Mucosa of gallbladder (tissue), 1 donor: ENCODE measurements at regions not wholly inside any gene's neighbourhood (a gene's known extent, or its start where the extent isn't known, plus 50 kb on each side); places are given as distances from the start of the nearest gene placed in this dataset.
A peak's percentile ranks its signal among the peaks of the same experiment; 100 is the strongest.

Source experiments
- DNase-seq: peaks from one replicate; pipeline ENCODE4 v3.0.0-alpha.2; 2020; ENCODE audit warnings: low spot score
- donor health status: DM: no; HTN: no; CAD: no.

DNA sequence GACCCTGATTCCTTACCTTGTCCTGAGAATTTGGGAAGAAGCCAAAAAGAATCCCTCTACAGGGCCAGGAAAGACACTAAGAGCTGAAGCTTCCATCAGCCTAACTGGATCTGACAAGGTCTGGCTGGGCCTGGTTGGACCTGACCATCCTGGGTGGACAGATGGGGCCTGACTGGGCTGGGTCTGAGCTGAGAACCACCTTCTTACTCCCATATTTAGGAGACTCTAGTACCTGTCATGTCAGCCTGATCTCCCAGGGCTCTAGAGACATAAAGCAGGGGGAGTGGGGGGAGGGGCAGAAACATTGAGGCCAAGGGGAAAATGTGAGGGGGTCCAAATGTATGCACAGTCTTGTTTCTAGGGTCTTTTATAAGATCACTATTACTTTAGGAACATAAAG lies 129.9 kb downstream of the BUD13 start:
- DNase-seq, result no peak

DNA sequence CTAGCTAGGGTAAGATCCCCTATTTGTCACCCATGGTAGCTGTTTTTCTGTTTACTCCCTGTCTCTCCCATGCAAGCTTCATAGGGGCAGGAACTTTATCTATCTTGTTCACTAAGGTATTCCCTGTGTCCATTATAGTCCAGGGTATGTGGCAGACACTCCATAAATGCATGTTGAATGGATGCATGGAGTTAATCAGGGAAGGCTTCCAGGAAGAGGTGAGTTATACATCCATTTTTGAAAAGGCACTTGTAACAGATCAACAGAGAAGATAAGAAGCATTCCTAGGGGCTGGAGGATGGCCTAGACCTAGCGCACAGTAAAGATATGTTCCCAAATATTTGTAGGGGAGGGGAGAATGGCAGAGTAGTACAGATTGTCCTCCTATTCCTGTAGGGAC lies 130.3 kb downstream of the BUD13 start:
- DNase-seq, result no peak

DNA sequence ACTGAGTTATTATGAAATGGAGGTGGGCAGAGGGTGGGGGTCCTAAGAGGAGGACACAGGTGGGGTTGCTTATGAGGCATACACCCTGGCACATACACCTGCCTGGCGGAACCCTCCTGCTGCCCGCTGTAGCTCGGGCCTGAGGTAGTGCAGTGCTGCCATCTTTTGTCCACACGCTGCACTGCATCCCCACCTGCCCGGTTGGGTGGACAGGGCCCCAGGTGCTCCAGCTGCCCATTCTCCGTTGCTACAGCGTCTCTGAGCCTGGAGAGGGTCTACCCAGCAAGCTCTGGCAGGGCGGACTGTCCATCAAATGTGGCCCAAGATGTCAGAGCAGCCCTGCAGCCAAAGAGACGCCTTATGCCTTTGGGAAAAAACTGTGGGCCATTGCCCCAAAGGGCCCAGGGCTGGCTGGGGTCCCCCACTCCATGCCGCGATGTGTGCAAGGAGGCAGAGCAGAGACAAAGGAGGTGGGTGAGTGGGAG lies 131.2 kb downstream of the BUD13 start:
- peak; percentile 43 for DNase-seq

DNA sequence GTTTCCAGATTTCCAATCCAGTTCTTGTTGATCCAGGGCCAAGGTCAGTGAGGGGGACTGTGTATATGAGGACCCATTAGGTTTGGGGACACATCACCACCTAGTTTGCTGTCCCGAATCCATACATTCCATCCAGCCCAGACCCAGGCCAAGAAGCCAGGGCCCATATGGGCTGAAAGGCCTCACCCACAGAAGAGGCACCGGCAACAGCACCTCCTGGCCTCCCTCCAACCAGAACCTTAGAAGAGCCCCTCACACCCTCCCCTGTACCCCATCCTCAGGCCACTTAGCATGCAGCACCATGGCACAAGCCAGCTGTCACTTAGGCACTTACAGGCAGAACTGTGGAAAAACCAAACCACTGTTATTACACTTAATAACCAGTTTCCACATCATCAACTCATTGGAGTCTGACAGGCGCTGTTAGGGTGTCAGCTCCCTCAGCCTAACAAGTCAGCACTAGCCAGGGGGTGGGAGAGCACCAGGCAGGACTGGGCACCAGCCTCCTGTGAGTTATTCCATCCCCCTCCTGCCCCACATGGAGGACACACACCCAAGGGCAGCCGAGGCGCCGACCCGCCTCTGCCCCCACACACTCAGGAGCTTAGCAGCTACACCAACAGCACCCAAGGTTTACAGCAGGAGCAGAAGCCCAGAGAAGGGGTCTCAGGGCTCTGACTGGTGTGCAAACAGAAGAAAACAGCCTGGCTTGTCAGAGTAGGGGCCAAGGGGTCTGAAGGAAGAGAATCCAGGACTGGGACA lies 132.0 kb downstream of the BUD13 start:
- DNase-seq, result no peak

DNA sequence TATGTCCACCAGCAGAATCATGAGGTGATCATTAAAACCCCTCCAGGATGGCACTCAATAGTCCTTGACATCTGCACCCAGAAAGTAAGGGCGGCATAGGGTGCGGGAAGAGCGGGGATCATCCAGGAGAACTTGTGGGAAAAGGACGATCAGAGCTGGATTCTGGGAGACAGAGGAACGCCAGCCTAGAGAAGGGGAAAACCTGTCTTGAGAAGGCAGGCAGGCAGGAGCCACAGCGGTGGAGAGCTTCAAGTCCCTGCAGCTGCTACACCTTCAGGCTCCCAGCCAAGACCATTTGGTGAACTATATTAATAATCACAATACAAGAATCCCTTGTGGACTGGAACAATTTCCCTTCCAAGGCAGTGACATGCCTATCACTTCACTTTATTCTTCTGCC lies 134.3 kb downstream of the BUD13 start:
- no peak for DNase-seq

DNA sequence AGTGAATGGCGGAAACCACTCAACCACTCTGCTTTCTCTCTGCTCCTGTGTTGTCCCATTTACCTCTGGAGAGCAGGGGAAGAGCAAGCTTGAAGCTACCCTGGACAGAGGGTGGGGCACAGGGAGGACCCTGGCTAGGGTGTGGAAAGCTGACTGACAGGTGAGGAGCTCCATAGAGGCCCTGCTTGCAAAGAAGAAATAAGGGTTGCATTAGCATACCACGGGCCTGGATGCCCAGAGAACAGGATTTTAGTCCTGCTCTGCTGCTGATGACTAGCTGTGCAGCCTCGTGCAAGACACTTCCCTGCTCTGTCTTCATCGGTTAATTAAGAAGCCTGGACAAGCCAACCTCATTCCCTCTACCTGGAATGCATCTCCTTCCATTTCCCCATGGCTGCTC lies 135.0 kb downstream of the BUD13 start:
- DNase-seq, result no peak

DNA sequence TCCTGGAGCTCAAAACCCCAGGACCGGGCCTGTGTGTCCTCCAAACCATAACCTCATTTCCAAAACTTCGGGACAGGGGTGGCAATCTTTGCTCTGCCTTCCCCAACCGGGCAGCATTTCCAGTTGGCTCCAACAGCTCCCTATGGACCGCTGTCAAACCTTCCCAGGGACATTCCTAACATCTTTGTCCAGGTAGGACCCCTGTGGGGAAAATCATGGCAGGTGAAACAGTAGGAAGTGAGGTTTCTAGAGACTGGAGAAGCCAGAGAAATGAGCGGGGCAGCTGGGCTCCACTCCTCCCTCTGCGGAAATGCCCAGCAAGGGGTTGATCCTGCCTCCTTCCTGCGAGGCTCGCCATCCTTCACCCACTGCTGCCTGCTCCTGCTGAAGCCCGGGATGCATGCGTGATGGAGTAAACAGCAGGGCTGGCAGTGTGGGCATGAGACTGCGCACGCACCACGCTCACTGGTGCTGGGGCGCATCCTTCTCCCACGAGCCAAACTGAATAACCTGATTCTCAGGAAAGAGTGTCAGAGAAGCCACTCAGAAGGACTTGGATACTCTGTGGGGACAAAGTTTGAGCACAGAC lies 136.4 kb downstream of the BUD13 start:
- DNase-seq, result no peak

DNA sequence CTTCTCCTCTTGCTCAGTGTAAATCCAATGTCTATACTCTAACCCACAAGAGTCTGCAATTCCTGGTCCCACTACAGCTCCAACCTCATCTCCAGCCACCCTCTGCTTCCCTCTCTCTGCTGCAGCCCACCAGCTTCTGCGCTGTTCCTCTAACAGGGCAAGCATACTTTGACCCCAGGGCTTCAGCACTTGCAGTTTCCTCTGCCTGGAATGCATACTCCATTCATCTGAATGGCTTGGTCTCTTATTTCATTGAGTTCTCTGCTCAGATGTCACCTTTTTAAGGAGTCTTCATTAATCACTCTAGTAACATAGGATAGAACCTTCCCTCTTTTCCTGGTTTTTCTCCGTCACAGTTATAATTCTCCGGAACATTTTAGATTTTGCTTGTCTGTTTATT lies 141.6 kb downstream of the BUD13 start:
- DNase-seq, result no peak

DNA sequence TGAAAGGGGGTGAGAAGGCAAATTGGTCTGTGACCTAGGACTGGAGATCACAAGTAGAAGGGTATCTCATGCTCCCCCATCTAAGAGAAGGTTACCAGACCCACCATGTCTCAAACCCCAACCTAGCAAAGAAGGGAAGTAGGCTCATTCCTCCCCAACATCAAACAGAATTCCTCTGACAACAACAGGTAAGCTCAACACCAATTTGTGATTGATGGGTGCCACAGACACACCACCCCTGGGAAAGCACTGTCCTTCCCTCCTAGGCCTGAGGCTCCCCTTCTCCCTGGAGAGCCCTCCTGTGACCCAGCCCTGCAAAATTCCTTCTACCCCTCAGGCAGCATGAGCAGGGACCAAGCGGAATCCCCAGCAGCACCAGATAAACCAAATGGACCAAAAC lies 154.3 kb downstream of the BUD13 start:
- no peak for DNase-seq

DNA sequence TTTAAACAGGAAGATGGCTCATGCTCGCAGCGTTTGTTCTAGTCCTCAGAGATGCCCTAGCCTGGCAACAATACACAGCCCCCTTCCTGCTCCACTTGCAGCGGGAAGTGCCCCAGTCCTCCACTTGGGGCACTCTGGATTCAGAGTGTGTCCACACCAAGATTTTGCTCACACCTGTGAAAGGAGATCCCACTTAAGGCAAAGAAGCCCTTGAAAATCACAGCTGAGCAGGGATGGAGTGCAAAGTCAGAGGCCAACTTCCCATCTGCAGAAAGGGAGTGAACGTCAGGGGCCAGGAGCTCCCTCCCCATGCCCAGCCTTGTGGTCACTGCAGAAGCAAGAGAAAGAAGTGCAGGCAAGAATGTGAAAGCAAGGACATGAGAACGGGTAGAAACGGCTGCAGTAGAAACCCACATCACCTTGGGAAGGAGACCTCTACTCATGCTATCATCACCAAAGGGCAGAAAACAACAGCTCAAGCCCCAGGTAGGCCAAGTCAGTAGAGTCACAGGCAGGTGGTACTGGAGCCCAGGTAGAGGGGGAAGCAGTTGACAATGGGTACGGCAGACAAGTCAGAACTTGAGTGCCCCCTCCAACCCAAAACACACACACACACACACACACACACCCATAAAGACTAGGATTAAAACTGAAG lies 157.4 kb downstream of the BUD13 start:
- no peak for DNase-seq

DNA sequence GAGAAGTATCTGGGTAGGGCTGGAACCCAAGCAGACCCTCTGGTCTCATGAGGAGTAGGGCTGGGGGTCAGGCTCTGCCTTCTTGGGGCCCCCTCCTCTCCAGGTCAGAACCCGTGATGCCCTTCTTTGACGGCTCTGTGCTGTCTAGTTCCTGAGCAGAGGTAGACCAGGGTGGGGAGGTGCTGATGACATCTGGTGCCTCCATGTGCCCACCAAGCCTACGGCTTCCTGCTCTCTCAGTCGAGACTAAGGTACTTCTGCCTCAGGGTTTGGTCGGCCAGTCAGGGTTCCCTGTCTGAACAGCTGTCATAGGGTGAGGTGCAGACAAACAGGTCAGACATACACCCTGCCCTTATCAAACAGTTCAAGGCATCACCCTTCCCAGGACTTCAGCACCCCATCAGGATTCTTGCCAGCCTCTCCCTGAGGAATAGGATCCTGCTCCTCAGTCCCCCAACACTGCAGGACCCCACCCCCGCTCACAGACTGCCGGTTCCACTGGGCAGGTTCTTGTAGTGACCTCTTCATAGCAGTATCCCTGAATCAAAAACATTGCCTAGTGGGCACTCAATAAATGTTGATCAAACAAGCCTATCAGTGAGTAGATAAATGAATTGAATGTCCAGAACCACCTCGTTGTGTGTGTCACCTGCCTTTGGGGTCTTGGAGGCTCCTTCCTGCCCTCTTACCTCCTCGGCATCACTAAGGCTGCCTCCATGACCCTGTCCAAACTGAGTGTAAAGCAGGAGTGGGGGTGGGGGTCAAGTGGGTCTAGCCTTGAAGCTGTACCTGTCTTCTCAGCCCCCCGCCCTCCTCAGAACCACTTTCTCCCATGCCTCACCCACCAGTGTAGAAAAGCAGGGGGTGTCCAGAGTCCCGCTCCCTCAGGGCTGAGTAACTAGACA lies 158.2 kb downstream of the BUD13 start:
- DNase-seq, result no peak

DNA sequence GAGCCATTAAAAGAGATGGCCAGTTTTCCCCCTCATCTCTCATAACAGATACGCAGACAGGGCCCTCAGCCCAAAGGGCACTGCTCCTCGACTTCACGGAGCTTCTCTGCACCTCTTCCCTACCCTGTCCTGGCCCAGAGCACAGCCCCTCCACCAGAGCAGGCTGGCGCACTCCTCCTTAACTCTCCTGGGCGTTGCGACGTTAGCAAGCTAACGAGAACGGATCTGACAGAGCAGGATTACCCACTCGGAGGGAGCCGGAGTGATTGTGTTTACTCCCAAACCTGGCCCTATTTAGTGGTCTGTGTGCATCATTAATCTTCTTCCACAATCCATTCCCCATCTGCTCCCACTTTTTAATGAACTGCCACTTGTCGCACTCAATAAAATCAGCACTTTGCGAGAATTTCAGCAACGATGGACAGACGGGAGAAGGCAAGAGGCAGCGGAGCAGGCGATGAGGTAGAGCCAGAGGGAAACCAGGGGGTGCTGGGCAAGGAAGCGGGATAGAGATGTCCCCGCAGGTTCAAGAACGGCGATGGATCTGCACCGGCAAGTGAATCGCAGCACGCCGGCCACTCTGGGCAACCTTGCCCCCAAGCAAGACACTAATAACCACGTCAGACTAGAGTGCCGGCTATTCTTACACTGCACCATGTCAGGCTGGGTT lies 159.4 kb downstream of the BUD13 start:
- DNase-seq, result no peak

DNA sequence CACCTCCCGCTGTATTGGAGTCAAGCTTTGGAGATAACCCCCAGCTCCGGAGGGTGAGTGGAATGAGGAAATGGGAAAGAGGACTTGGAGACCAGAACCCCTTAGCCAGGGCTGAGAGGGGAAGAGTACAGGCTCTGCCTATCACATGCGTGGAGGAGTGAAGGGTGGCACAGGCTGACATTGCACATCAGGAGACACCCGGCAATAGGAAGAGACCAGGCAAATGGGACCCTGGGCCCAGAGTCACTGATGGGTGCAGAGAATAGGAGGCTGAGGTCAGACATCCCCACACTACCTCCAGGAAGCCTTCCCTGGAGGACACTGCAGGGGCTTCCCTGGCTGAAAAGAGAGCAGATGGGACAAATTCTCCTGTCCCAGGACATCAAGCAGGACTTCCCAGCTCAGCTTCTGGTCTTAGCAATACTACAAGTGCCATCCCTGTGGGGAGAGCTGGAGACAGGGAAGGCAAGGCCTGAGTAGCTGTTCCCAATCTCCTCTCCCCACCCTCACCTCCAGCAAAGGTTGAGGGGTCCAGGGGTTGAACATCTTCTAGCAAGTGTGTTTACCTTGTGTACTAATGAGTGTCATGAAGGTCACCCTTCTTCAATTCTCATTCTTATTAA lies 160.7 kb downstream of the BUD13 start:
- DNase-seq, result no peak

DNA sequence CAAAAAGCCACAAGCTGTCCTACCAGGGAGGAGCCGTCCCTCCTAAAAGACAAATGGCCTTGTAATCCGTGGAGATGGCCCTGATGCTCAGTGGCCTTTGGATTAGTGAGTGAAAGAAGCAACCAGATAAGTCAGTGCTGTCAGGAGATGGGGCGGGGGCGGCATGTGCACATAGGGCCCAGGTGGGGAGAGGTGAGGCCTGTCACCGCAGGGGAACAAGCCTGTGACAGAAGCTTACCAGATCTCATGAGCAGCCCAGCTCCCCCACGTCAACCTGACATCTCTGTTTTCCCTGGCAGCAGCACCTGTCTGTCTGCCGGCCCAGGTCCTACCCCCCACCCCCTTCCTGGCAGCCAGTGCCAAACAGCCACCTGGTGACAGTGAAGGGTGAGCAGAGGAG lies 162.6 kb downstream of the BUD13 start:
- DNase-seq, result no peak

DNA sequence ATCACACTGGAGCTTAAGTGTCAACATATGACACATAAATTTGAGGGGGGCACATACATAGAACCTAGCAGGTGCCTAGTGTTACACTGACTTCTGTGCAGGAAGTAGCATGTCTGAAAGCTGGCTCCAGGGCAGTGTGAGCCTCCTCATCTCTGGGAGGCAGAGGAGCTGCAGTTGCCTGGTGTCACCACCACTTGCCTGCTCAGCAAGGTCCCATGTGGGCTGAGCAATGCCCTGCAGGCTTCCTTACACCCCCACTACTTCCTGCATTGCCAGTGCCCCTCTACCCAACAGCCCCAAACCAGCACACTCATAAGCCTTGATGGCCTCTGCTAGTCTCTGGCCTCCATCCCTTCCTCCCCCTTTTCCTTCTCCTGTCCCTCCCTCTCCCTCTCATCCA lies 165.8 kb downstream of the BUD13 start:
- DNase-seq, result no peak

DNA sequence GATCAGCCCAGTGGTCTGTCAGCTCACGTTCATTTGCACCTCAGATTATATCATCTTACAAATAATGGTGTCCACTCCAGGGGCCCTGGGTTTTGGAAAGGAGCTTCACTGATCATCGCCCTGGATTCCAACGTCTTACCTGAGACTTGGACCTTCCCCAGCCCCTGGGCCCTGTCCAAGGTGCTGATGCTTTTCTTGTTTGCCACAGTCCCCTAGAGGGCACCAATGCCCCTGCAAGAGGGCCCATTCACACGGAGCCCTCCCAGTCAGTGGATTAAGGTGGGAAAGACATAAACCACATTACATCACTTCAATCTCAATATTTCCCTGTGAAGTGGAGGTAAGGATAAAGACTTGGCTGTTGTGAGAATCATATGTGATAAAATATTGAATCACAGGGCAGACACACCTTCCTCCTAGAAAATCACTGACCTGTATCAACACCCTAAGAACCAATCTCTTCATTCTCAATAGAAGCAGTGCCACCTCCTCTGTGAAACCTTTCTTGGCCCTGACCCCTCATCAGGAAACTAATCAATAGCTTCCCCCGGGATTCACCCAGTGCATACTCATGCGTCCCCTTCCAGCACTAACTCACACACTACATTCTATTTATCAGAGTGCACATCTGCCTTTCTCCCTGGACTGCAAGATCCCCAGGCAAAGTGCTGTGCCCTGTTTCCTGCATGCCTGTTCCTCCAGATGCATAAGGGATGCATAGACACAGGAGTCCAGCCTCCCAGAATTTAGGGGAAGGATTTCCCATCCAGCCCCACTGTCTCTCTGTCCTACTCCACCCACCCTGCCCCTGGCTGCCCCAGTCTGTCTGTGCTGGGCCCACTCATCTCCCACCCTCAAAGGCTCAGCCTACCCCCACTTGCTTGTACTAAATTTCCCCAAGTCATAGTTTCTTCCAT lies 167.0 kb downstream of the BUD13 start:
- peak; percentile 46 for DNase-seq

DNA sequence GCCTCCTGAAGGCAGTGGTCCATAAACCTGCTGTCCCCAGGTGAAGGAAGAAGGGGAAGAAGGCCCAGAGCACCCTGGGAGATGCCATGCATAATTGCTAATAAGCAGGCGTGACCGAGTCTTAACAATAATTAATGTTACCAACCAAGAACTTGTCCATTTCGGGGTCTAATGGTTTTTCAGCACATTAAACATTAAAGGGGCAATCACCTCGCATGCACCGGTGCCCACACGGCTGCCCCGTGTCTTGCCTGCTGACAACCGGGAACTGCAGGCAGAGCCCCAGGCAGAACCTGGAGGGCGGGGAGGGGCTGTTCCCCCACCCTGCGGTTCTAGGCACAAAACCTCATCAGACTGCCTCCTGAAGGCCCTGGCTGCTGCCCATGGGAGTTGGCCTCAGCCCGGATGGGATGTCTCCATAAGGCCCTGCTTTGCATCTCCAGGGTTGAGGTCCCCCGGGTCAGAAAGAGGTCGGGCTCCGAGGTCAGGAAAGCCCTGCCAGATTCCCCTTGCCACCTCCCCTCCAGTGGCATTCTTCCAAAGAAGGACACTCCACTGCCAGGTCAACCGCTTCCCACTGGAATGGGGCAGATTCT lies 169.0 kb downstream of the BUD13 start:
- DNase-seq, result no peak

DNA sequence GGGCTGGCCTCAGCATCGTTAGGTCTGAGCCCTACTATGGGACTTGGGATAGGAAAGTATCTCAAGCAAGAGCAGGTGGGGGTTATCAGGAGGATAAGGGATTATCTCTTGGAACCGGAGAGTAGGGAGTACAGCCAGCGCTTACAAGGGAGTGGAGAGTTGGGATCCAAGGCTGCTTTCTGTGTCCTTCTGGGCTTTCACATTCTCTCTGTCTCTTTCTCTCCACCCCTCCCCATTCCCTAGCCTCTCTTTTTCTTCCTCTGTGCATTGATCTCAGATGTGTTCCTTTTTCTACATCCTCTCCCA lies 170.2 kb downstream of the BUD13 start:
- no peak for DNase-seq

DNA sequence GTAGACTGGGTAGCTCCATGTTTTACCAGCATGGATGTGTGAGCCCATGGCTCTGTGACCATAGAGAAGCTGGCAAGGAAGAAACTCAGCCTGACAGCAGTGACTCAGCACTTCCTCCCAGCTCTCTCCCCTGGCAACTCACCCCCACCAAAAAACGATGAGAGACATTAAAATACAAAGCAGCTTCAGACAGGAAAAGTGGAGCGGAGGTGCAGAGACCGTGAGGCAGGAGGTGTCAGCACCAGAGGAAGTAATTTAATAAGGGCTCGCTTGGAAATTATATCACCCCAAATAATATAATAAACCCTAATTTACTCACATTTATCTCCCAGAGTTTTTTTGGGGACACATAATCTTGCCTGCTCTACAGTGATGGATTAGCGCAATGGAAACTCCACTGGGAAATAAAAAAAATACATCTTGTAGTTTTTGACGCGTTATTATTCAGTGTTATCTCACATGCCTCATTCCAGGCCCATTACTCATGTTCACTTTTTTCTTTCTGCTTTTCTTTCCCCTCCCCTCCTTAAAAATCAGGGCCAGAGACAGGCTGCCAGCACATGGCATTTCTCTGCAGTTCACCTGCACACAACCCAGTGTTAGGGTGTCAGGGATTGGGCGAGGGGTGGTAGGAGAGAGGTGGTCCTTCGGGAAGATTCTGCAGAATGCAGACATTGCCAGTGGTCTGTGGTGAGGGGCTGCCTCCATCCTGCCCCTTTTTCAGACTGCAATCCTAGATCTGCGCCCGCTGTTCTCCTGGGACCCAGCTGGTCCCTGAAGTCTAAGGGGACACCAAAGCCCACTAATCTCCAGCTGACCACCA lies 170.8 kb downstream of the BUD13 start:
- DNase-seq, result no peak
